DMS153 treated with DMSO at 0.1 percent for 48 hours (cell line): ENCODE measurements at regions not wholly inside any gene's neighbourhood (a gene's known extent, or its start where the extent isn't known, plus 50 kb on each side); places are given as distances from the start of the nearest gene placed in this dataset.

Experiments
- DNase-seq: peaks from one replicate; lab custom pipeline; 2025; ENCODE audit not compliant: unreplicated experiment; lab: John Stamatoyannopoulos, UW

GRCh38 chr4:171759274-171759673, 53.9 kb upstream of the GALNTL6 start:
- no peak for DNase-seq

- DNase-seq = no peak
Measured at GRCh38 chr4:171751538-171751937, 61.7 kb upstream of the GALNTL6 start.

- no peak for DNase-seq
Measured at GRCh38 chr4:171746418-171746817, 66.8 kb upstream of the GALNTL6 start.

- no peak for DNase-seq
Measured at GRCh38 chr4:171742436-171742835, 70.8 kb upstream of the GALNTL6 start.

- DNase-seq = no peak
Measured at GRCh38 chr4:171727185-171727584, 86.0 kb upstream of the GALNTL6 start.

GRCh38 chr4:171721937-171722336, 91.3 kb upstream of the GALNTL6 start:
- DNase-seq = no peak

- no peak for DNase-seq
Measured at GRCh38 chr4:171719691-171720090, 93.5 kb upstream of the GALNTL6 start.

- no peak for DNase-seq
Measured at GRCh38 chr4:171718665-171719064, 94.5 kb upstream of the GALNTL6 start.

- DNase-seq = no peak
Measured at GRCh38 chr4:171718069-171718468, 95.1 kb upstream of the GALNTL6 start.

- no peak for DNase-seq
Measured at GRCh38 chr4:171717231-171717741, 95.9 kb upstream of the GALNTL6 start.

GRCh38 chr4:171715973-171716372, 97.2 kb upstream of the GALNTL6 start:
- no peak for DNase-seq

- no peak for DNase-seq
Measured at GRCh38 chr4:171714791-171715454, 98.3 kb upstream of the GALNTL6 start.

GRCh38 chr4:171710743-171711142, 102.5 kb upstream of the GALNTL6 start:
- DNase-seq = no peak

- DNase-seq = peak; percentile 4
Measured at GRCh38 chr4:171676555-171677215, 136.5 kb upstream of the GALNTL6 start.

- no peak for DNase-seq
Measured at GRCh38 chr4:171674781-171675180, 138.4 kb upstream of the GALNTL6 start.

GRCh38 chr4:171668403-171668802, 144.8 kb upstream of the GALNTL6 start:
- DNase-seq = no peak

GRCh38 chr4:171667906-171668305, 145.3 kb upstream of the GALNTL6 start:
- no peak for DNase-seq

GRCh38 chr4:171651071-171651470, 162.1 kb upstream of the GALNTL6 start:
- no peak for DNase-seq

- DNase-seq = no peak
Measured at GRCh38 chr4:171650543-171650942, 162.7 kb upstream of the GALNTL6 start.

GRCh38 chr4:171648926-171649325, 164.3 kb upstream of the GALNTL6 start:
- no peak for DNase-seq

GRCh38 chr4:171646984-171647383, 166.2 kb upstream of the GALNTL6 start:
- no peak for DNase-seq

GRCh38 chr4:171644430-171645057, 168.7 kb upstream of the GALNTL6 start:
- DNase-seq = no peak
